ENCODE measurements at regions not wholly inside any gene's neighbourhood (a gene's known extent, or its start where the extent isn't known, plus 50 kb on each side); places are given as distances from the start of the nearest gene placed in this dataset.

GRCh38 chr4:43564591-43564990, 672.1 kb downstream of the GRXCR1 start (continued):
- no peak for TF ChIP-seq KLF13 (tag; IDR thresholded peaks at IDR 0.05; ENCODE audit: borderline replicate concordance, low read depth)
- TF ChIP-seq ZNF224 (CRISPR knock-in tag; IDR thresholded peaks at IDR 0.05): no peak
- TF ChIP-seq DPF2 (IDR thresholded peaks at IDR 0.05): no peak
- TF ChIP-seq FOXP1 (CRISPR knock-in tag; IDR thresholded peaks at IDR 0.05): no peak
- TF ChIP-seq HSF4 (CRISPR knock-in tag; IDR thresholded peaks at IDR 0.05; ENCODE audit: borderline replicate concordance): no peak

DNA sequence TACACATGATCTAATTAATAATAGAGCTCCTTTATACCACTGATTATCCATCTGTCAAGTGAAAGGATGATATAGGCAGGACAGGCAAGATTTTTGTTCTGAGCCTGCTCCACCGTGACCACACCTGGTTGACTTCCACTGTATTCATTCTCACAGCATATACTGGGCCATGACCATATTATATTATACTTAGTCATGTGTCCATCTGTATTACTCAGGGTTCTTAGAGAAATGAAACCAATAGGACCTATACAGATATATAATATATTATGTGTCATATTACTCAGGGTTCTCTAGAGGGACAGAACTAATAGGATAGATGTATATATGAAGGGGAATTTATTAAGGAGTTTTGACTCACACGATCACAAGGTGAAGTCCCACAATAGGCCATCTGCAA, 675.1 kb downstream of the GRXCR1 start:
- ChIA-PET POLR2A (no interaction called here), CTCF (ENCODE audit: low intra/inter-chr PET ratio) (no interaction called here)
- Histone ChIP-seq H2AFZ (ENCODE audit: low read depth, low read length) (no peak overlapping the region), H3K27ac (ENCODE audit: extremely low read depth, low read depth, low read length) (no peak overlapping the region), H4K20me1 (replicated peaks; ENCODE audit: control insufficient read depth, insufficient read depth, low read length) (no peaks in the 10 kb centered on the region), H3K27me3 (ENCODE audit: control insufficient read depth in 2 of 2, insufficient read depth in 2 of 2, low read length in 2 of 2) (no peaks in the 10 kb centered on the region), H3K79me2 (ENCODE audit: control insufficient read depth, insufficient read depth, low read length) (no peaks in the 10 kb centered on the region), H3K4me1 (replicated peaks in 1 of 2; ENCODE audit: control insufficient read depth in 2 of 2, insufficient read depth in 2 of 2, low read length in 2 of 2) (no peaks in the 10 kb centered on the region), H3K4me2 (ENCODE audit: insufficient read depth, low read length) (no peak overlapping the region), H3K4me3 (no peak overlapping the region), H3K36me3 (ENCODE audit: control insufficient read depth, insufficient read depth, low read length) (no peaks in the 10 kb centered on the region), H3K9me3 (replicated peaks; ENCODE audit: control insufficient read depth, insufficient read depth, low read depth, low read length) (no peaks in the 10 kb centered on the region), H3K9me1 (ENCODE audit: control insufficient read depth, insufficient read depth, low read length) (no peaks in the 10 kb centered on the region), H3K9ac (ENCODE audit: insufficient read depth in 1 of 2, low read depth in 2 of 2, low read length in 2 of 2) (no peak overlapping the region)
- in situ Hi-C loops (cut with MboI): no loop called here
- DNase-seq (ENCODE audit: extremely low read depth in 1 of 4, low spot score in 3 of 4) (no peak), FAIRE-seq (no peak), ATAC-seq (no peak)
- no TSS peak for BruUV-seq (replicated peaks)
- TF ChIP-seq, protein P1, sequence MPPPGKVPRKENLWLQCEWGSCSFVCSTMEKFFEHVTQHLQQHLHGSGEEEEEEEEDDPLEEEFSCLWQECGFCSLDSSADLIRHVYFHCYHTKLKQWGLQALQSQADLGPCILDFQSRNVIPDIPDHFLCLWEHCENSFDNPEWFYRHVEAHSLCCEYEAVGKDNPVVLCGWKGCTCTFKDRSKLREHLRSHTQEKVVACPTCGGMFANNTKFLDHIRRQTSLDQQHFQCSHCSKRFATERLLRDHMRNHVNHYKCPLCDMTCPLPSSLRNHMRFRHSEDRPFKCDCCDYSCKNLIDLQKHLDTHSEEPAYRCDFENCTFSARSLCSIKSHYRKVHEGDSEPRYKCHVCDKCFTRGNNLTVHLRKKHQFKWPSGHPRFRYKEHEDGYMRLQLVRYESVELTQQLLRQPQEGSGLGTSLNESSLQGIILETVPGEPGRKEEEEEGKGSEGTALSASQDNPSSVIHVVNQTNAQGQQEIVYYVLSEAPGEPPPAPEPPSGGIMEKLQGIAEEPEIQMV (tag; conservative IDR thresholded peaks at IDR 0.05; ENCODE audit: low read depth): no peak
- no peak for TF ChIP-seq MEF2D (tag; conservative IDR thresholded peaks at IDR 0.05; ENCODE audit: low read depth)
- TF ChIP-seq ATF7 (IDR thresholded peaks at IDR 0.05): no peak
- TF ChIP-seq, protein P2, sequence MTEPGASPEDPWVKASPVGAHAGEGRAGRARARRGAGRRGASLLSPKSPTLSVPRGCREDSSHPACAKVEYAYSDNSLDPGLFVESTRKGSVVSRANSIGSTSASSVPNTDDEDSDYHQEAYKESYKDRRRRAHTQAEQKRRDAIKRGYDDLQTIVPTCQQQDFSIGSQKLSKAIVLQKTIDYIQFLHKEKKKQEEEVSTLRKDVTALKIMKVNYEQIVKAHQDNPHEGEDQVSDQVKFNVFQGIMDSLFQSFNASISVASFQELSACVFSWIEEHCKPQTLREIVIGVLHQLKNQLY (CRISPR knock-in tag; conservative IDR thresholded peaks at IDR 0.05): no peak
- no peak for TF ChIP-seq ELK1 (CRISPR knock-in tag; IDR thresholded peaks at IDR 0.05)
- no peak for TF ChIP-seq ZNF197 (CRISPR knock-in tag; IDR thresholded peaks at IDR 0.05; ENCODE audit: low read depth)
- no peak for TF ChIP-seq FOXK2 (conservative IDR thresholded peaks at IDR 0.05 in 1 of 2, IDR thresholded peaks at IDR 0.05 in 1 of 2; ENCODE audit: low read depth in 2 of 2)
- TF ChIP-seq GTF2B (IDR thresholded peaks at IDR 0.05; ENCODE audit: extremely low read depth, insufficient read length): no peak
- TF ChIP-seq ZNF551 (CRISPR knock-in tag; IDR thresholded peaks at IDR 0.05): no peak
- TF ChIP-seq CBX8 (IDR thresholded peaks at IDR 0.05; ENCODE audit: borderline replicate concordance, extremely low read depth, low read depth, low read length, poor library complexity, severe bottlenecking): no peak
- intact Hi-C loops (cut with micrococcal nuclease): no loop called here
- WGBS (ENCODE audit: insufficient coverage, low coverage, missing lambda C conversion rate): 4% methylated on average over 2 of the region's 2 CpGs
